SH-SY5Y (cell line): ENCODE measurements at regions not wholly inside any gene's neighbourhood (a gene's known extent, or its start where the extent isn't known, plus 50 kb on each side); places are given as distances from the start of the nearest gene placed in this dataset.

Source experiments
- GATA2 ChIP-seq: IDR thresholded peaks from 2 replicates; pipeline ENCODE4 v1.6.1; 2011; ENCODE audit warnings: mild to moderate bottlenecking, low read depth, low read length
- GATA3 ChIP-seq: IDR thresholded peaks from 2 replicates; pipeline ENCODE4 v1.6.1; 2011; ENCODE audit warnings: low read depth, mild to moderate bottlenecking, low read length, moderate library complexity

DNA sequence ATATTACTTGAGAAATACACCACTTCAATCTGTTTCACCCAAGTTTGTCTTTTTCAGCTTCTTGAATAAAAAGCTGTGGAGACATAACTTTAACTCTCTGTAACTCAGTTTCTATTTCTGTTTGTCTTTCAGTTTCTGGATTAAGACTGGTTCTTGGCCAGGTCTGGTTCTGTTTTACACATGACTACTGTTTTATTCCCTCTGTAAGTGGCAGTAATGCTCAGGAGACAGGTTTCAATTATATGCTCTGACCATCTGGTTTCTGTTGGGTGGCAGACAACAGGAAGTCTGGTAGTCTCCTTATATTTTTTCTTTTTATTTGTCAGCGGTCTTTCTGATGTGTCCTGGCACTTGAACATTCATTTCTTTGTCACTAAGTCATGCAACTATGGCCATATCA, 102.9 kb downstream of the RPS29 start:
- TF ChIP-seq GATA3 (no peak), GATA2 (no peak)

DNA sequence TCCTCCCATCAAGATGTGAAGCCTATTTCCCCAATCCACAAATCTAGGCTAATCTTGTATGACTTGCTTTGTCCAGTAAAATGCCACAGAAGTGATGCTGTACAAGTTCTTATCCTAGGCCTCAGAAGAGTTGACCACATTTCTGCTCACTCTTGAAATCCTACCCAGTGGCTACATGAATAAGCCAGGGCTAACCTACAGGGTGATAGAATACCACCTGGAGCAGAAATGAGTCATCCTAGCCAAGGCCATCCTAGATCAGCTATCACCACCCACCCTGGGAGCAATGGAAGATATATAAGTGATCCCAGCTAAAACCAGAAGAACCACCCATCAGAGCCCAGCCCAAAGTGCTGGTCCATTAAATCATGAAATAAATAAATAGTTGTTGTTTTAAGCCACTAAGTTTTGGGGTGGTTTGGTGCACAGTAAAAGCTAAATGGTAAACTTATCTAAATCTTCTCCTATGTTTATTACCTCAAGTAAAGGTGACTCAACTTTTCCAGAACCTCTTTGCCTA, 105.1 kb downstream of the RPS29 start:
- TF ChIP-seq GATA3 (no peak), GATA2 (no peak)

DNA sequence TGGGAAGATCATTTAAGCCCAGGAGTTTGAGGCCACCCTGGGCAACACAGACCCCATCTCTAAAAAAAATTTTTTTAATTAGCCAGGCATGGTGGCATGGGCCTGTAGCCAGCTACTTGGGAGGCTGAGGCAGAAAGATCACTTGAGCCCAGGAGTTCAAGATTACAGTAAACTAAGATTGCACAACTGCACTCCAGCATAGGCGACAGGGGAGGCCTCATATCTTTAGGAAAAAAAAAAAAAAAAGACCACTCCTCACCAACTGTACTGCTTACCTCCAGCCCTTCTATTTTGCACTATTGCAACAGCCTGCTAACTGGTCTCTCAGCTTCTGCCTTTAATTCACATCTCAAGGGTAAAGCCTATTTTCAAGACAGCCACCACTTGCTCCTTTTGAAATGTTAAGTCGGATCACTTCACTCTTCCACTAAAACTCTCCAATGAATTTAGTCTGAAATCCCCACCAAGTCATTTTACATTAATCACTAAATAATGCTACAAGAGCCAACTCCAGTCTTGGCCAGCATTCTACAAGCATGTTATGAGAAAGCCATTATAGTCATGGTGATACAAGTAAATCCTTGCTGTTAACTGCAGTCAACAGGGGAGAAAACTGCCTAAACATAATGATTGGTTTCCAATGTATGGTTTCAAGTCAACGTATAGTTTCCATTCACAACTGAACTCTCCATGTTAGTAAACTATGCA, 106.0 kb downstream of the RPS29 start:
- TF ChIP-seq GATA3 (no peak), GATA2 (no peak)

DNA sequence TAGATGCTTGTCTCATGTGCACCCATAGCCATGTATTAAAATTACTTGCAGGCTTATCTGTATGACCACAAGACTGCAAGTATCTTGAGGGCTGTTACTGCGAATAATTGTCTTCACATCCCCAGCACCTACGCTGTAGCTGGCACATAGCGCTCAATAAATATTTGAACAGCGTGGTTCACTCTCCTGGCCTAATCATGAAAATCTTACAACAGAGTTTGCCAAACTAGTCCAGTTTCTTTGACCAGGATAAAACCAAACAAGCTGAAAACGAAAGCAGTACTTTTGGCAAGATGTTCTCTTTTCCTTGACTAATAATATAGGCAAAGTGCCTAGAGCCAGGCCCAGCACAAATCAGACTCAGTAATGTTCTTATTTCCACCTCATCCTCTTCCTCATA, 106.7 kb downstream of the RPS29 start:
- TF ChIP-seq GATA3 (no peak), GATA2 (no peak)

DNA sequence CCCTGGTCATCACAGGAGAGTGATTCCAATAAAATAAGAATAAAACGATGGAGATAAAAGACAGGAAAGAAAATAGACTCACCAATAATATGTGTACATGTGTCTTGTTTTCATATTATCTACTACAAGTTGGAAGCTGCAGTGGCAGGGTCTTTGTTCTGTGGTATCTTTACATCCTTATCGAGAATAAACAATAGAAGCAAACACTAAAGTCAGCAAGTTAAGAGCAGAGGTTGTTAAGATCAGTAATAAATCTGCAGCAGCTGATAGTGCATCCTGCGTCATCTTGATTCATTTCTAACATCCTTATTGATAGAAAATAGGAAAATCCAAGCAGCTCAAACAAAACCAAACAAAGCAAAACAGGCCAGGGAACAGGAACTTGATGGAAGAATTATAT, 107.4 kb downstream of the RPS29 start:
- no peak for TF ChIP-seq GATA2
- no peak for TF ChIP-seq GATA3

DNA sequence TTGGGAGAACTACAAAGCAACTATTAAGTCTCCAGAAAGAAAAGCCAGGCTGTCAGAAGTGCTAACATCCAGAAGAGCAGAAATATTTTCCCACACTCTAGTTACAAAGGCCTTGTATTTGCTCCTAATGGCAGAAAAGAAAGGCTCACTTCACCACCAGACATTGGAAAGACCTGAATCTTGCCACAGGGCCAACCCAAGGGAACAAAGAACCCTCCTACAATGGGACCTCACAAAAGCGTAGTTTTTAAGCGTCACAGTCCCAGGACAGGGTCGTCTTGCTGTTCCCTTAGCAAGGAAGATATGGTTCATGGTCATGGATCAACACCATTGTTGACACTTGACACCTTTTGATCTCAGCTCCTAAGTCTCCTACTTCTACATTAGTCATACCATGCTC, 119.1 kb downstream of the RPS29 start:
- no peak for TF ChIP-seq GATA3
- no peak for TF ChIP-seq GATA2

DNA sequence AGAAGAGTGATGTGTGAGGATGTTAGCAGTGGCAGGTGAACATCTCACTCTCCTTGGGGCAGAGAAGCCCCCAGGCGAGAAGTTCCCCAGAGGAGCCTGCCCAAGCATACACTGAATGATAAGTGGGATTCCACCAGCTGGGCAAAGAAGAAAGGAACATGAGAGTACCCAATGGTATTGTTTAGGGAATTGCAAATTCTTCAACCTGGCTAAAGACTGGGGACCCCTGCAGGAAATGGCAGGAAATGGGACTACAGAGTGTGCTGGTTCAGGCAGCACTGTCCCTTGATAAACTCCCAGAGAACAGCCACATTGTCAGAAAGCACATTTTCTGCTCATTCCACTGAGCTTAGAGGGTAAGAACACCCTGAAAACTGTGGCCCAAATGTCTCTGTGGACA, 121.3 kb downstream of the RPS29 start:
- TF ChIP-seq GATA2 (no peak), GATA3 (no peak)

DNA sequence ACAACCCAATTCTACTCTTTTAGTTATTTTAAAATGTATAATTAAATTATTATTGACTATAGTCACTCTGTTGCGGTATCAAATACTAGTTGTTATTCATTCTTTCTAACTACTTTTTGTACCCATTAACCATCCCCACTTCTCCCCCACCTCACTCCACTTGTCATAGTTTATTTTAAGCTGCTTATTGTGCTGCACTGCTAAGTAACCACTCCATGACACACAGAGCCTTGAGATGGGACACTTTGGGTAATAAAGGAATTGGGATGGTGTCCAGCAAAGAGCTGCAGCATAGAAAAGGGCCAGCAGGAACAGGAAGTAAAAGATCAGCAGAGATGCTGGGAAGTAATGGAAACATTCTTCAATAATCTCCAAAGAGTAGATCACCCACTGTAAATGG, 123.0 kb downstream of the RPS29 start:
- TF ChIP-seq GATA2 (no peak), GATA3 (no peak)

DNA sequence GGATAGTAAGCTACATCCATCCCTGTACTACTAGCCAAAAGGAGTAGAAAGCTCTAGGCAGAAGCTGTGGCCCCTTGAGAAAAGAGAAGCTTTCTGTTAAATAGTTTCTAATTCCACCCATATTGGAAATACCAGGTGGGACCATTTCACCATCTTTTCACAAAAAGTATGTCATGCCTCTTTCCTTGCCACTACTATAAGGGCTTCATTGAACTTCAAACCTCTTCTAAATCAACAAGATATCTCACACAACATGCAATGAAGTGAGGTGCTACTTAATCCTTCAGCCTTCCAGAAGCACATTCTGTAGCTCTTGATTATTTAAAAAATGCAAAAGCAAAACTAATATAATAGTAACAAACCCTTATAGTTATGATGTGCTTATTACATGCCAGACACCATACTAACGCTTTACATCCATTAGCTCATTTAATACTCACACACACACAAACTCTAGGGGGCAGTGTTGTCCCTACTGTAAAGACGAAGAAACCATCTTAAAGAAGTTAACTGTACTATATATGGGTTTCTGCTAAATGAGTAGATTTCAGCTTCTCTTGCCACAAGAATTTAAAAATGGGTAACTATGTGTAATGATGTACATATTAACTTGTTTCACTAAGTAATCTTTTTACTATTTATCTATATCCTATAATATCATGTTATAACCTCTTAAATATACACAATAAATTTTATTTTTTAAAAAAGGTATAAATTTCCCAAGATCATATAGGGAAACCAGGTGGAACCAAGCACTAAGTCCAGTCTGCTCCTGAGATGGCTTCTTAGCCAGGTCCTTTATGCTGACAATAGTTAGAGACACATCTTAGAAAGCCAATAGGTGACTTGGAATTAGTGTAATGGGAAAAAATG, 124.4 kb downstream of the RPS29 start:
- TF ChIP-seq GATA2 = no peak
- no peak for TF ChIP-seq GATA3

DNA sequence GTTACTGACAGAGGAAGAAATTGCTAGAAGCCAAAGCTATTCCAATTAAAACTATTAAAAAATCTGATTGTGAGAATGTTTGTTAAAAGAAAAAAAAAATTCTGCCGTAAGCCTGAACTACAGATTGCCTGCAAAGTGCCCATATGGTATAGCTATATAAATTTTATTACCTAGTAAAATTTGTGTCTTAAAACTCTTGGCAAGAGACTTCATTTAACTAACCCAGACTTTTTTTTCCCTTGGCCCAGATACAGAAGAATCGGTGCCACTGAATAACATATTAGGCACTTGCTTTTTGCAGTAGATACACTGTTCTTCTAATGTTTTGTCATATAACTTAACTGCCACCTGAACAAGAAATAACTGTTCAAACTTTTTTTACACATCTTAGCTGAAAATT, 125.5 kb downstream of the RPS29 start:
- TF ChIP-seq GATA3 = no peak
- no peak for TF ChIP-seq GATA2

DNA sequence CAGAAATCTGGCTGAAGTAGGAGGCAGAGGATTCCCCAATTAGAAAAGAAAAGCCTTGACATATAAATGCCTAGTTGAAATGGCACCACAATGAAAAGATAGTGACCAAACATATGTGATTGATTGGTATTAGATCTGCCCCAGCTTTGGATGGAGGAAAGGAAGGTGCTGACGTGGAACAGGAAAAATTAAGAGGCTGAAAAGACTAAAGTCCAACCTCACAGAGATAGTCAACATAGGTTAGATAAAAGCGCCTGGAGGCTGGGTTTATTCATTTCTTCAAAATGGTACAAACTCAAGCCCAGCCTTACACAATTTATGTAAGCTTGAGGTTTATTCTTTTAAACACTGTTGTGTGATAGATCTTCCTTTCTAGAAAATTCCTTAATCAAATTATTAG, 129.6 kb downstream of the RPS29 start:
- no peak for TF ChIP-seq GATA2
- no peak for TF ChIP-seq GATA3

DNA sequence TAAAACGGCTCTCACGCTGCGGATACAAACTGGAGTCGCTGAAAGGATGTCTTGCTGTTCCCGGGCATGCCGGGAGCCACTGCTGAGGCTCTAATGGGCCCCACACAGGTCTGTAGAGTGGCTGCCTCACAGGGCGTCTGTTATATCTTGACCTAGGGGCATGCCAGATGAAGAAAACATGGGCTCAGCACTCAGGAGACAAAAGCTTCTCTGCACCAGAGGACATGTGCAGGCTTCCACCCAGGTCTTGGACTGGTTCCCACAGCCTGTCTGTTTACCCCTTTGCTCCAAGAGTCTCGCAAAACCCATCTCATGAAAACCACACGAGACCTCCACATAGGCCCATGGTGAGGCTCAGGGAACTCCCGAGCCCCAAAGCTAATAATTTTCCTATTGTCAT, 134.2 kb downstream of the RPS29 start:
- TF ChIP-seq GATA2 (no peak), GATA3 (no peak)

DNA sequence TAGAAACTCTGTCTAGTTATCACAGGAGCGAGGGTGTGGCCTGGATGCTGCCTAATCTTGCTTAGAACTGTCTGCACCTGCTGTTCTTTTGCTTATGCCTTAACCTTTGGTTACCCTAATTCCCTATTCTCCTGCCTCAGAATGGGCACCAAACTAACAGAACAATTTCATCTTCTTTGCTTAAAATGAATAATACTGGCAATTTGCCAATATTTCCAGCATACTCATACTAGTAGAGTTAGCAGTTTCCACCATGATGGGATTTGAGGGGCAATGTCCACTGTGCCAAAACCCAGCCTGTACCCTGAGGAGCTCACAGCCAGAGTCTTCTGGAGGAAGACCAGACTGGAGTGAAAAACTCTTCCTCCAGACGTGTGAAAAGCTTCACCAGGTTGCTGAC, 136.4 kb downstream of the RPS29 start:
- TF ChIP-seq GATA3 = no peak
- no peak for TF ChIP-seq GATA2

DNA sequence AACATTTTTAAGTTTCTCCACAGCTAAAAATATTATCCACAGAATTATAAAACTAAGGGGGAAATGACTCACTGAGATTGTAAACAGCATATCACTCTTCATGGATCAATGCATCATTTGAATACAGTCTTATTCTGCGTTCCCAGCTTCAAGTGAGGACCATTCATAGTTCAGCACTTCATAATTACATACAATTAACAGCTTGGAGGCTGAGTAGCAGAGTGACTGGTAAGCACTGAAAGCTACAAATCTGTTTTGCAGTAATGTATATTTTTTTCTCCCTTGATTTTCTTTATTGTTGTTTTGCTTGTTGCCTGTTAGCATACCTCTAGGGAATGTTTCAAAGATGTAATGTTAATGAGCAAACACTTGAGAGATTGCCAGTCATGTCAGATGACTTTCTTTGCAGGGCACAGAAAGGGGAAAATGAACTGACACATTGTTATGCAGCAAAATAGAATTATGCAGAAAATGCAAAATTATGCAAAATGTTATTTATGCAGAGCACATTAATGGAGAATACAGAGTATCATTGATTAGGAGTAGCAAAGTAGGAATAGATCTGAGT, 138.6 kb downstream of the RPS29 start:
- no peak for TF ChIP-seq GATA3
- TF ChIP-seq GATA2 = no peak

DNA sequence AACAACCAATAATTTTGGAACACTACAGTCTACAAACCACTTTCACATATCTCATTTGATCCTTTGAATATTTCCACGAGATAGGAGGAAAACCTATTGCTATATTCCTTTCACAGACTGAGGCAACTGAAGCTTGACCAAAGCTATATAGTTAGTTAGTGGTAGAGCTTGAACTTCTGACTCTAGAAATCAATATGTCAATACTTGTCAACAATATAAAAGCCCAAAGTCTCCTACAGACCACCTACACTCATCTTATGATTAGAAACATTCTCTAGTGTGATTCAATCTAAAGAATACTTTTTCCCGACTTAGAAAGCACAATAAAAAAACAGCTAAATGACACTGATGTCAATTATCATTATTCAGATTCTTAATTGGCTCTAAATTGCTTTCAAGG, 139.4 kb downstream of the RPS29 start:
- no peak for TF ChIP-seq GATA3
- TF ChIP-seq GATA2 = no peak
